Chondrocyte (in vitro differentiated cells): ENCODE measurements at regions not wholly inside any gene's neighbourhood (a gene's known extent, or its start where the extent isn't known, plus 50 kb on each side); places are given as distances from the start of the nearest gene placed in this dataset.

Experiments
- DNase-seq: peaks from one replicate; pipeline ENCODE4 v3.0.0; 2021; ENCODE audit warnings: mixed read lengths, low spot score
- H3K27ac Mint-ChIP-seq: one replicate; pipeline ENCODE4 v1.8.0; 2021; ENCODE audit warnings: mild to moderate bottlenecking, moderate library complexity, mixed read lengths; ENCODE audit not compliant: unreplicated experiment
- H3K27me3 Mint-ChIP-seq: 2 replicates; pipeline ENCODE4 v1.8.0; 2021; ENCODE audit warnings: low read depth, mixed read lengths
- H3K36me3 Mint-ChIP-seq: 2 replicates; pipeline ENCODE4 v1.8.0; 2021; ENCODE audit warnings: low read depth, mixed read lengths
- H3K4me1 Mint-ChIP-seq: 2 replicates; pipeline ENCODE4 v1.8.0; 2021; ENCODE audit warnings: low read depth, mild to moderate bottlenecking, mixed read lengths
- H3K4me3 Mint-ChIP-seq: one replicate; pipeline ENCODE4 v1.8.0; 2021; ENCODE audit warnings: mild to moderate bottlenecking, moderate library complexity, mixed read lengths; ENCODE audit not compliant: unreplicated experiment
- H3K9me3 Mint-ChIP-seq: 2 replicates; pipeline ENCODE4 v1.8.0; 2021; ENCODE audit warnings: low read depth, mixed read lengths
- CTCF ChIP-seq: fragments of 200-600 bp; sonication (generic); IDR thresholded peaks from 2 replicates; pipeline ENCODE4 v1.5.0; 2021; ENCODE audit warnings: antibody characterized with exemption, mild to moderate bottlenecking, moderate library complexity

GRCh38 chr7:47711776-47712175 is 129.9 kb upstream of the TNS3 start:
- no peak overlapping the region for H3K4me3 Mint-ChIP-seq
- H3K27ac Mint-ChIP-seq = no peak overlapping the region
- no peaks in the 10 kb centered on the region for H3K9me3 Mint-ChIP-seq
- no peak for TF ChIP-seq CTCF
- no peaks in the 10 kb centered on the region for H3K27me3 Mint-ChIP-seq
- no peaks in the 10 kb centered on the region for H3K36me3 Mint-ChIP-seq
- H3K4me1 Mint-ChIP-seq = peaks cover 13% of the 10 kb centered on the region
- DNase-seq = no peak

GRCh38 chr7:47710201-47710935 is 128.5 kb upstream of the TNS3 start:
- DNase-seq = no peak
- Mint-ChIP-seq H3K9me3 (no peaks in the 10 kb centered on the region), H3K27ac (no peak overlapping the region), H3K36me3 (no peaks in the 10 kb centered on the region), H3K4me3 (no peak overlapping the region), H3K27me3 (no peaks in the 10 kb centered on the region), H3K4me1 (peaks cover 18% of the 10 kb centered on the region)
- TF ChIP-seq CTCF = no peak

GRCh38 chr7:47709451-47709850 is 127.5 kb upstream of the TNS3 start:
- Mint-ChIP-seq H3K4me1 (peaks cover 26% of the 10 kb centered on the region), H3K27ac (no peak overlapping the region), H3K36me3 (no peaks in the 10 kb centered on the region), H3K27me3 (no peaks in the 10 kb centered on the region), H3K4me3 (no peak overlapping the region), H3K9me3 (no peaks in the 10 kb centered on the region)
- DNase-seq = no peak
- no peak for TF ChIP-seq CTCF

GRCh38 chr7:47709051-47709450 is 127.1 kb upstream of the TNS3 start:
- Mint-ChIP-seq H3K4me3 (no peak overlapping the region), H3K27me3 (no peaks in the 10 kb centered on the region), H3K27ac (peak overlapping the region; percentile 45), H3K36me3 (no peaks in the 10 kb centered on the region), H3K9me3 (no peaks in the 10 kb centered on the region), H3K4me1 (peaks cover 26% of the 10 kb centered on the region)
- TF ChIP-seq CTCF = no peak
- DNase-seq = no peak

GRCh38 chr7:47707583-47707982 is 125.7 kb upstream of the TNS3 start:
- Mint-ChIP-seq H3K27ac (no peak overlapping the region), H3K4me3 (no peak overlapping the region), H3K9me3 (no peaks in the 10 kb centered on the region), H3K4me1 (peaks cover 26% of the 10 kb centered on the region), H3K27me3 (no peaks in the 10 kb centered on the region), H3K36me3 (no peaks in the 10 kb centered on the region)
- no peak for TF ChIP-seq CTCF
- no peak for DNase-seq
